ENCODE measurements at regions not wholly inside any gene's neighbourhood (a gene's known extent, or its start where the extent isn't known, plus 50 kb on each side); places are given as distances from the start of the nearest gene placed in this dataset.

DNA sequence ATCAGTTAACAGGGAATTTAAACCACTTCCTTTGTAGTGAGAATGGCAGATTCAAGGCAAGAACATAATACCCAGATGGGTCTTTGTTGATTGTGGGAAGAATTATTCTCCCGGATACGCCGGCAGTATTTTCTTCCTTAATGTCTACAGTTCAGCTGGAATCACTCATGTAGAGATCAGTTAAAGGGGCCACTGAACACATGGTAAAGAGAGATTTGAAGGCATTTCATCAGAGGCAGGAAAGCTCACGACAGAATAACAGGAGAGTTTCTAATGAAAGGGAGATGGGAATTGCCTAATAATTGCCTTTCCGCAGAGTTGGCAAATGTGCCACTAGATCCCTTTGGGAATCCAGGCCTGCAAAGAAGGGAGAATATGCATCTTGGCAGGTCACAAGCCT is 327.7 kb upstream of the ZNF804A start:
- Histone ChIP-seq H3K9me3 (no peaks in the 10 kb centered on the region), H3K36me3 (no peaks in the 10 kb centered on the region), H3K4me3 (no peak overlapping the region), H3K4me1 (replicated peaks) (no peaks in the 10 kb centered on the region), H3K27ac (no peak overlapping the region), H3K27me3 (replicated peaks; ENCODE audit: insufficient read depth) (no peaks in the 10 kb centered on the region)
- no peak for DNase-seq (ENCODE audit: low spot score)
- intact Hi-C loops (cut with DNase I) = no loop called here
- WGBS = 75% methylated on average over 5 of the region's 5 CpGs
- TF ChIP-seq CTCF (IDR thresholded peaks at IDR 0.05) (no peak), POLR2AphosphoS5 (IDR thresholded peaks at IDR 0.05) (no peak), POLR2A (IDR thresholded peaks at IDR 0.05) (no peak)

DNA sequence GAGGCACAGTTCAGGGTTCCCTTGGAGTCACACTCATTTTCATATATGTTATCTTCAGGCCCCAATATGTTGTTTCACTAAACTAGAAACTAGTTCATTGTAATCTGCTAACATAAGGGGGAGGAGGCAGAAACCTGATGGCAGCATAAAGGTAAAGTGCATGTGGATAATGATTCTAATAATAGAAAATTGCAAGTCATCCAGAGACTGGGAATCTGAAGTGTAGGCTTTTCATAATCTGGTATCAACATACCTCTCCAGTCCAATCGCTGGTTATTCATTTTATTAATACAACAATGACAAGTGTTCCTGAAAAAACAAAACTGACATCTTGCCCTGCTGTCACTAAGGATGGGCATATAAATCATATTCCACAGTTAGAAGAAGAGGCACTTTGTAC is 326.3 kb upstream of the ZNF804A start:
- DNase-seq (ENCODE audit: low spot score) = no peak
- WGBS = 88% methylated on average over 1 of the region's 1 CpG
- intact Hi-C loops (cut with DNase I) = no loop called here
- no peak overlapping the region for H3K27ac ChIP-seq
- no peaks in the 10 kb centered on the region for H3K36me3 ChIP-seq
- no peaks in the 10 kb centered on the region for H3K9me3 ChIP-seq
- TF ChIP-seq POLR2AphosphoS5 (IDR thresholded peaks at IDR 0.05) = no peak
- no peak for TF ChIP-seq CTCF (IDR thresholded peaks at IDR 0.05)
- no peak for TF ChIP-seq POLR2A (IDR thresholded peaks at IDR 0.05)
- no peaks in the 10 kb centered on the region for H3K27me3 ChIP-seq (replicated peaks; ENCODE audit: insufficient read depth)
- no peak overlapping the region for H3K4me3 ChIP-seq
- H3K4me1 ChIP-seq (replicated peaks) = no peaks in the 10 kb centered on the region

- H3K4me3 ChIP-seq = no peak overlapping the region
- no peak for DNase-seq (ENCODE audit: low spot score)
- H3K27me3 ChIP-seq (replicated peaks; ENCODE audit: insufficient read depth) = no peaks in the 10 kb centered on the region
- no peak for TF ChIP-seq POLR2AphosphoS5 (IDR thresholded peaks at IDR 0.05)
- no peak for TF ChIP-seq POLR2A (IDR thresholded peaks at IDR 0.05)
- TF ChIP-seq CTCF (IDR thresholded peaks at IDR 0.05) = no peak
- H3K9me3 ChIP-seq = no peaks in the 10 kb centered on the region
- intact Hi-C loops (cut with DNase I) = no loop called here
- no peak overlapping the region for H3K27ac ChIP-seq
- WGBS = 22% methylated on average over 2 of the region's 2 CpGs
- no peaks in the 10 kb centered on the region for H3K4me1 ChIP-seq (replicated peaks)
- H3K36me3 ChIP-seq = no peaks in the 10 kb centered on the region
Observed at GRCh38 chr2:184294831-184295230, 303.5 kb upstream of the ZNF804A start.

- no peak for TF ChIP-seq CTCF (IDR thresholded peaks at IDR 0.05)
- TF ChIP-seq POLR2A (IDR thresholded peaks at IDR 0.05) = no peak
- no peak for TF ChIP-seq POLR2AphosphoS5 (IDR thresholded peaks at IDR 0.05)
- intact Hi-C loops (cut with DNase I) = no loop called here
- Histone ChIP-seq H3K27me3 (replicated peaks; ENCODE audit: insufficient read depth) (no peaks in the 10 kb centered on the region), H3K4me1 (replicated peaks) (no peaks in the 10 kb centered on the region), H3K4me3 (no peak overlapping the region), H3K9me3 (no peaks in the 10 kb centered on the region), H3K27ac (no peak overlapping the region), H3K36me3 (no peaks in the 10 kb centered on the region)
- 80% methylated on average over 2 of the region's 2 CpGs for WGBS
- DNase-seq (ENCODE audit: low spot score) = no peak
Observed at GRCh38 chr2:184297085-184297484, 301.2 kb upstream of the ZNF804A start.

- Histone ChIP-seq H3K9me3 (no peaks in the 10 kb centered on the region), H3K36me3 (no peaks in the 10 kb centered on the region), H3K27me3 (replicated peaks; ENCODE audit: insufficient read depth) (no peaks in the 10 kb centered on the region), H3K4me1 (replicated peaks) (no peaks in the 10 kb centered on the region), H3K4me3 (no peak overlapping the region), H3K27ac (no peak overlapping the region)
- no peak for DNase-seq (ENCODE audit: low spot score)
- TF ChIP-seq POLR2AphosphoS5 (IDR thresholded peaks at IDR 0.05) = no peak
- no peak for TF ChIP-seq POLR2A (IDR thresholded peaks at IDR 0.05)
- no peak for TF ChIP-seq CTCF (IDR thresholded peaks at IDR 0.05)
- intact Hi-C loops (cut with DNase I) = no loop called here
Observed at GRCh38 chr2:184302506-184302905, 295.8 kb upstream of the ZNF804A start.
